ENCODE measurements at regions not wholly inside any gene's neighbourhood (a gene's known extent, or its start where the extent isn't known, plus 50 kb on each side); places are given as distances from the start of the nearest gene placed in this dataset.

GRCh38 chr11:97163631-97164191 lies 773.9 kb downstream of the JRKL start:
- H3K4me1 ChIP-seq = no peaks in the 10 kb centered on the region
- no peak for TF ChIP-seq POLR2A (IDR thresholded peaks at IDR 0.05)
- TF ChIP-seq, protein P1, sequence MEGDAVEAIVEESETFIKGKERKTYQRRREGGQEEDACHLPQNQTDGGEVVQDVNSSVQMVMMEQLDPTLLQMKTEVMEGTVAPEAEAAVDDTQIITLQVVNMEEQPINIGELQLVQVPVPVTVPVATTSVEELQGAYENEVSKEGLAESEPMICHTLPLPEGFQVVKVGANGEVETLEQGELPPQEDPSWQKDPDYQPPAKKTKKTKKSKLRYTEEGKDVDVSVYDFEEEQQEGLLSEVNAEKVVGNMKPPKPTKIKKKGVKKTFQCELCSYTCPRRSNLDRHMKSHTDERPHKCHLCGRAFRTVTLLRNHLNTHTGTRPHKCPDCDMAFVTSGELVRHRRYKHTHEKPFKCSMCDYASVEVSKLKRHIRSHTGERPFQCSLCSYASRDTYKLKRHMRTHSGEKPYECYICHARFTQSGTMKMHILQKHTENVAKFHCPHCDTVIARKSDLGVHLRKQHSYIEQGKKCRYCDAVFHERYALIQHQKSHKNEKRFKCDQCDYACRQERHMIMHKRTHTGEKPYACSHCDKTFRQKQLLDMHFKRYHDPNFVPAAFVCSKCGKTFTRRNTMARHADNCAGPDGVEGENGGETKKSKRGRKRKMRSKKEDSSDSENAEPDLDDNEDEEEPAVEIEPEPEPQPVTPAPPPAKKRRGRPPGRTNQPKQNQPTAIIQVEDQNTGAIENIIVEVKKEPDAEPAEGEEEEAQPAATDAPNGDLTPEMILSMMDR (IDR thresholded peaks at IDR 0.05) = no peak
- no peaks in the 10 kb centered on the region for H3K9me3 ChIP-seq
- H3K4me3 ChIP-seq = no peak overlapping the region
- no peaks in the 10 kb centered on the region for H3K36me3 ChIP-seq
- H3K27me3 ChIP-seq = no peaks in the 10 kb centered on the region
- no peak for DNase-seq
- H3K27ac ChIP-seq = no peak overlapping the region

GRCh38 chr11:97201743-97202612 lies 812.2 kb downstream of the JRKL start:
- Histone ChIP-seq H3K4me3 (no peak overlapping the region), H3K9me3 (peaks cover 0 to 9% (median 0%) of the 10 kb centered on the region in 4 donors), H3K27ac (no peak overlapping the region), H3K27me3 (no peaks in the 10 kb centered on the region), H3K36me3 (no peaks in the 10 kb centered on the region), H3K4me1 (no peaks in the 10 kb centered on the region)
- TF ChIP-seq POLR2A (IDR thresholded peaks at IDR 0.05) = no peak
- TF ChIP-seq, protein P1 (IDR thresholded peaks at IDR 0.05) = no peak
- DNase-seq = no peak

DNA sequence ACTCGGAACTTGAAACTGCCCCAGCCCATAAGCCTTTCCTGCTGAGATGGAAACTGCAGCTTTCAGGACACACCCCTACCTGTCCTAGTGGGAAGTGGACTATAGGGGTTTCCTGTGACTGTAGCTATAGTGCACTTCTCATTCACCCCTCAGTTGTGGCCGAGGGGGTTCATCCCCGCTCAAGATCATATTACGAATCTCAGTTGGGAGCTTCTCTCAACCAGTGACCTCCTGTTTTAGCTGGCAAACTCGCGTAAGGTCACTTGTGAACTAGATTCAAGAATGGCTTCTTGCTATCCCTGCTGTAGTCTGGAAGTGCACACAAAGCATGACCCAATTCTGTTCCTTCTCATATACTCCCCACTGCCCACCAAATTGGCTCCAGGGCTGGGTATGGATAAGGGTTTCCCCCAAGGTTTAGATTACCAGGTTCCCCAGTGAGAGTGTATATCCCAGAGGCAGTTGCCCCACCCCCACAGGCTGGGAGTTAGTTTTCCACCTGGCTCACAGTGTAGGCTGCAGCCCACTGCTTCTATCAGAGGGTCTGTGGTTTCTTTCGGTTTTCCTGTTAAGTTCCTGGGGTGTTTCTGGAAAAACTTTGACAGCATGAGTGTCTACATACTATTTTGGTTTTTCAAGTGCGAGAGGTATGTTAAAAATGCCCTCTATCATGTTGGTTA lies 812.9 kb downstream of the JRKL start:
- TF ChIP-seq, protein P1 (IDR thresholded peaks at IDR 0.05) = no peak
- no peak for TF ChIP-seq POLR2A (IDR thresholded peaks at IDR 0.05)
- Histone ChIP-seq H3K36me3 (no peaks in the 10 kb centered on the region), H3K4me3 (no peak overlapping the region), H3K9me3 (peaks cover 0 to 9% (median 0%) of the 10 kb centered on the region in 4 donors), H3K27ac (no peak overlapping the region), H3K4me1 (no peaks in the 10 kb centered on the region), H3K27me3 (no peaks in the 10 kb centered on the region)
- DNase-seq = no peak

DNA sequence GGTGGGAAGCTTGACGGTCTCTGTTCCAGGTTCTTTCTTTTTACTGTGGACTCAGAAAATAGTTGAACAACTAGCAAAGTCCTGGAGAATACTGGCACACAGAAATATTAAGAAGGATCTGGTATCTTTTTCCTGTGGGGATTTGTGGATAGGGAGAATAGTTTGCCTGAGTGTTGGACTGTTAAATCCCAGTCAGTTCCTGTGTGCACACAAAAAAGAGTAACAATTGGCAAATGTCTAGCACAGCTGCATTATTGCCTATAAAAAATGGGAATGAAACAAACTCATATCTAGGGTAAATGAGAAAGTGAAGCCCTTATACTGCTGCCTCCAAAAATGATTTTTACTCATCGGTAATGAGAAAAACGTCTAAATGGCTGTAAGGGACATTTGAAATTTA lies 828.2 kb downstream of the JRKL start:
- Histone ChIP-seq H3K4me1 (no peaks in the 10 kb centered on the region), H3K27me3 (no peaks in the 10 kb centered on the region), H3K4me3 (no peak overlapping the region), H3K9me3 (no peaks in the 10 kb centered on the region), H3K36me3 (no peaks in the 10 kb centered on the region), H3K27ac (no peak overlapping the region)
- DNase-seq = no peak
- TF ChIP-seq POLR2A (IDR thresholded peaks at IDR 0.05) = no peak

DNA sequence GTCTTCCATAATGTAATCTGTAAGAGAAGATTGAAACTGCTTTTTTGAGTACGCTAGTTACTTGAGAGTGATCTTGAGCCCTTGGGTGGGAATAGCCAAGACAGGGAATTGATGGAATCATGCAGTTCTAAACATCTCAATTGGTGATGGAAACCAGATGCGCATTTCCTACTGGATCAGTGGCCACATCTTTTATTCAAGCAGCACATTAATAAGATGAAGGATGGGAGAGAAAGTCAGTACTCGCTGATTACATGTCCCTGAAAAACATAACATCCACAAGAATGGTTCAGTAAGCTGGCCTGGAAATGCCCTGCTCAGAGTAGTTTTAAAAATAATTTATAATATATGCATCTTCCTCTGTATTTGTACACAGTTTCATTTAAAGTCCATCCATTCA lies 833.8 kb downstream of the JRKL start:
- H3K4me3 ChIP-seq = no peak overlapping the region
- H3K27me3 ChIP-seq = no peaks in the 10 kb centered on the region
- H3K36me3 ChIP-seq = no peaks in the 10 kb centered on the region
- TF ChIP-seq, protein P1 (IDR thresholded peaks at IDR 0.05) = no peak
- no peak for TF ChIP-seq POLR2A (IDR thresholded peaks at IDR 0.05)
- H3K27ac ChIP-seq = no peak overlapping the region
- peaks cover 0 to 6% (median 0%) of the 10 kb centered on the region in 4 donors for H3K9me3 ChIP-seq
- H3K4me1 ChIP-seq = no peaks in the 10 kb centered on the region
- DNase-seq = no peak

- no peaks in the 10 kb centered on the region for H3K27me3 ChIP-seq
- H3K36me3 ChIP-seq = no peaks in the 10 kb centered on the region
- H3K27ac ChIP-seq = no peak overlapping the region
- H3K4me1 ChIP-seq = no peaks in the 10 kb centered on the region
- peaks cover 0 to 6% (median 0%) of the 10 kb centered on the region in 4 donors for H3K9me3 ChIP-seq
- DNase-seq = no peak
- TF ChIP-seq, protein P1 (IDR thresholded peaks at IDR 0.05) = no peak
- no peak for TF ChIP-seq POLR2A (IDR thresholded peaks at IDR 0.05)
- no peak overlapping the region for H3K4me3 ChIP-seq
Measured at GRCh38 chr11:97224396-97224795, 834.6 kb downstream of the JRKL start.

All from Peyer's patch (tissue), 4 donors.